HCT116 (cell line): ENCODE measurements at regions not wholly inside any gene's neighbourhood (a gene's known extent, or its start where the extent isn't known, plus 50 kb on each side); places are given as distances from the start of the nearest gene placed in this dataset.

ENCODE experiments used
- ATAC-seq: fragments of 200-7000 bp; cut with Tn5 transposase; 2 replicates; pipeline ENCODE4 v1.9.1; 2020; ENCODE audit warnings: mild to moderate bottlenecking, moderate library complexity
- BruUV-seq: library from RNA; stranded (reverse); fragments of 400-500 nt; replicated peaks from 2 replicates; lab custom pipeline; 2021; lab: Mats Ljungman, UMichigan
- CTCF ChIA-PET: fragments of 300-600 bp; sonication (Branson Sonifier 250); formaldehyde crosslinking; loops from one replicate; lab custom pipeline; 2021; ENCODE audit warnings: antibody characterized with exemption; lab: Charles Lee
- POLR2A ChIA-PET: fragments of 300-600, 350-600 bp; sonication (Branson Sonifier 250); formaldehyde crosslinking; loops from one replicate; lab custom pipeline; 2021; ENCODE audit warnings: antibody characterized with exemption; lab: Charles Lee
- RAD21 ChIA-PET, 2 experiments: fragments of 300-600 bp; sonication (Branson Sonifier 250); formaldehyde crosslinking; loops; one replicate each; lab custom pipeline; 2023; ENCODE audit warnings: low total read pairs in 2 of 2; ENCODE audit not compliant: uncharacterized antibody in 2 of 2, unreplicated experiment in 2 of 2, low non-redundant PET in 1 of 2; lab: Charles Lee
- DNase-seq: peaks from one replicate; pipeline ENCODE4 v3.0.0-alpha.2; 2010; ENCODE audit warnings: low read depth, low spot score
- H2AFZ ChIP-seq: fragments of 200-600 bp; shearing (Covaris generic), sonication (generic); 2 replicates; pipeline ENCODE4 v1.6.1; 2017; ENCODE audit warnings: low read depth, mixed run types, mixed read lengths, antibody characterized with exemption, low read length; ENCODE audit not compliant: poor library complexity, severe bottlenecking
- H3K27ac ChIP-seq: 2 replicates; pipeline ENCODE4 v1.5.1; 2012; ENCODE audit warnings: low read depth, low read length
- H3K27me3 ChIP-seq: fragments of 200-600 bp; sonication (generic); 2 replicates; pipeline ENCODE4 v1.6.1; 2016; ENCODE audit warnings: mixed run types, low read length, mixed read lengths; ENCODE audit not compliant: insufficient read depth
- H3K36me3 ChIP-seq, 2 experiments: fragments of 200-500 bp in 1 of 2; fragments of 200-600 bp in 1 of 2; sonication (Bioruptor generic) in 1 of 2; sonication (generic) in 1 of 2; 2 replicates each; pipeline versions ENCODE4 v1.5.1 to v1.6.1; 2014 to 2016; ENCODE audit warnings: low read length in 2 of 2, inconsistent platforms in 1 of 2, mixed read lengths in 1 of 2, mixed run types in 1 of 2; ENCODE audit not compliant: insufficient read depth in 2 of 2, control insufficient read depth in 1 of 2
- H3K4me1 ChIP-seq, 2 experiments: fragments of 200-600 bp in 1 of 2; sonication (generic) in 1 of 2; 2 replicates each; pipeline versions ENCODE4 v1.5.1 to v1.6.1; 2012 to 2017; ENCODE audit warnings: low read length in 2 of 2, inconsistent platforms in 1 of 2, mild to moderate bottlenecking in 1 of 2, mixed read lengths in 1 of 2, mixed run types in 1 of 2, moderate library complexity in 1 of 2; ENCODE audit not compliant: insufficient read depth in 2 of 2, control insufficient read depth in 1 of 2
- H3K4me2 ChIP-seq: fragments of 200-600 bp; sonication (generic); 2 replicates; pipeline ENCODE4 v1.6.1; 2017; ENCODE audit warnings: mixed run types, low read length, mixed read lengths
- H3K4me3 ChIP-seq, 2 experiments: fragments of 200-600 bp in 1 of 2; sonication (generic) in 1 of 2; replicated peaks in 1 of 2; 2 replicates each; pipeline ENCODE4 v1.5.1; 2011 to 2016; ENCODE audit warnings: low read length in 2 of 2, control low read depth in 1 of 2, low read depth in 1 of 2, mild to moderate bottlenecking in 1 of 2, mixed read lengths in 1 of 2, mixed run types in 1 of 2
- H3K79me2 ChIP-seq: fragments of 200-600 bp; sonication (generic); 2 replicates; pipeline ENCODE4 v1.6.1; 2017; ENCODE audit warnings: mild to moderate bottlenecking, mixed run types, low read length, moderate library complexity, mixed read lengths; ENCODE audit not compliant: insufficient read depth
- H3K9ac ChIP-seq: fragments of 200-600 bp; sonication (generic); 2 replicates; pipeline ENCODE4 v1.6.1; 2016; ENCODE audit warnings: low read length, mixed read lengths
- H3K9me2 ChIP-seq: fragments of 200-600 bp; sonication (generic), shearing (Covaris generic); 2 replicates; pipeline ENCODE4 v1.6.1; 2017; ENCODE audit warnings: mixed run types, mild to moderate bottlenecking, moderate library complexity; ENCODE audit not compliant: insufficient read depth
- H3K9me3 ChIP-seq, 2 experiments: fragments of 200-500 bp in 1 of 2; fragments of 200-600 bp in 1 of 2; sonication (Bioruptor generic) in 1 of 2; sonication (generic) in 1 of 2; 2 replicates each; pipeline ENCODE4 v1.6.1; 2014 to 2017; ENCODE audit warnings: low read length in 2 of 2, mixed read lengths in 2 of 2, inconsistent platforms in 1 of 2, low read depth in 1 of 2, mild to moderate bottlenecking in 1 of 2, mixed run types in 1 of 2, moderate library complexity in 1 of 2; ENCODE audit not compliant: control insufficient read depth in 1 of 2, insufficient read depth in 1 of 2
- H4K20me1 ChIP-seq: fragments of 200-600 bp; sonication (generic), shearing (Covaris generic); 2 replicates; pipeline ENCODE4 v1.6.1; 2017; ENCODE audit warnings: mixed run types, mild to moderate bottlenecking, moderate library complexity; ENCODE audit not compliant: insufficient read depth
- EGR1 ChIP-seq: IDR thresholded peaks from 2 replicates; pipeline ENCODE4 v1.6.1; 2012; ENCODE audit warnings: low read depth
- ELF1 ChIP-seq: IDR thresholded peaks from 2 replicates; pipeline ENCODE4 v1.6.1; 2012; ENCODE audit warnings: low read depth, borderline replicate concordance
- EZH2phosphoT487 ChIP-seq: fragments of 200-600 bp; IDR thresholded peaks from 2 replicates; pipeline ENCODE4 v1.6.1; 2018; ENCODE audit warnings: antibody characterized with exemption, borderline replicate concordance
- TCF7L2 ChIP-seq: IDR thresholded peaks from 2 replicates; pipeline ENCODE4 v1.7.0; 2011; ENCODE audit warnings: borderline replicate concordance, inconsistent platforms; ENCODE audit not compliant: insufficient read depth, insufficient read length; ENCODE audit errors: extremely low read depth
- YY1 ChIP-seq: IDR thresholded peaks from 2 replicates; pipeline ENCODE4 v1.6.1; 2011; ENCODE audit warnings: low read length, low read depth, moderate library complexity, mild to moderate bottlenecking; ENCODE audit not compliant: insufficient replicate concordance; ENCODE audit errors: extremely low read depth
- intact Hi-C: fragments of 100-400 bp; cut with micrococcal nuclease; formaldehyde crosslinking; loops from 2 replicates; pipeline ENCODE4 v1.10.0; 2022

DNA sequence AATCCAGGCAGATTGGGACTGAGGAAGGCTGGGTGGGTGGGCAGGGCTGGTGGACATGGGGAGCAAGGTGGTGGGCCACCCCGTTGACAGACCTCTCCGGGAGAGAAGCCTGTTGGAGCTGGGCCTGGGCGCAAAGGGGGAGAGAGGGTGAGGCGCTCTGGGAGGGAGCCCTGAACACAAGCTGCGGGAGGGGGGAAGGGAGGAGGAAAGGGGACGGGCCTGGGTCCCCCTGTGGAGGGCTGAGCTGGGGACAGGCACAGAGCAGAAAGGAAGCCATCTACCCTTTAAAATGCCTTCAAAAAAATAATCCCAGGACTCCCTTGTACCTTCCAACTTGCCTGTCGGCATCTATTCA, 161.8 kb downstream of the PSMG1 start:
- H3K4me1 ChIP-seq = peaks cover 0 to 12% of the 10 kb centered on the region in 2 experiments; a peak in 1 of 4 replicates
- H3K4me3 ChIP-seq = no peak overlapping the region
- H3K36me3 ChIP-seq = no peaks in the 10 kb centered on the region
- TF ChIP-seq EGR1 = no peak
- no peak for TF ChIP-seq ELF1
- TF ChIP-seq TCF7L2 = no peak
- no peaks in the 10 kb centered on the region for H4K20me1 ChIP-seq
- no peak overlapping the region for H3K4me2 ChIP-seq
- CTCF ChIA-PET = interaction anchor here (0.7 kb wide), 1 partner anchor 16 kb away, joined by 3 read pairs; no protein-coding TSS in a partner anchor
- ATAC-seq = no peak
- H3K27ac ChIP-seq = no peak overlapping the region
- no TSS peak for BruUV-seq
- H3K9me2 ChIP-seq = no peaks in the 10 kb centered on the region
- DNase-seq = no peak
- no peaks in the 10 kb centered on the region for H3K9me3 ChIP-seq
- H2AFZ ChIP-seq = no peak overlapping the region
- POLR2A ChIA-PET = no interaction called here
- H3K27me3 ChIP-seq = no peaks in the 10 kb centered on the region
- RAD21 ChIA-PET = no interaction called here
- no peaks in the 10 kb centered on the region for H3K79me2 ChIP-seq
- intact Hi-C loops = loop anchor here (5.0 kb wide), 1 partner anchor 214 kb away; the partner anchor contains the start of gene ETS2
- no peak overlapping the region for H3K9ac ChIP-seq

GRCh38 chr21:39020751-39021477, 162.3 kb downstream of the PSMG1 start:
- CTCF ChIA-PET = interaction anchor here (0.7 kb wide), 1 partner anchor 16 kb away, joined by 3 read pairs; no protein-coding TSS in a partner anchor
- POLR2A ChIA-PET = no interaction called here
- Histone ChIP-seq H3K79me2 (no peaks in the 10 kb centered on the region), H3K27me3 (no peaks in the 10 kb centered on the region), H3K4me2 (no peak overlapping the region), H3K9me3 (no peaks in the 10 kb centered on the region), H3K9ac (no peak overlapping the region), H3K27ac (no peak overlapping the region), H3K9me2 (no peaks in the 10 kb centered on the region), H3K4me1 (peaks cover 0 to 17% of the 10 kb centered on the region in 2 experiments; a peak in 1 of 4 replicates), H3K4me3 (no peak overlapping the region), H2AFZ (no peak overlapping the region), H4K20me1 (no peaks in the 10 kb centered on the region), H3K36me3 (no peaks in the 10 kb centered on the region)
- TF ChIP-seq YY1 = no peak
- TF ChIP-seq EZH2phosphoT487 = no peak
- ATAC-seq = peak; percentile 25; the same call in 1 of the 2 replicates
- BruUV-seq = no TSS peak
- RAD21 ChIA-PET = no interaction called here
- intact Hi-C loops = loop anchor here (5.0 kb wide), 1 partner anchor 214 kb away; the partner anchor contains the start of gene ETS2
- no peak for DNase-seq
